Ectodermal cell (in vitro differentiated cells): ENCODE measurements at regions not wholly inside any gene's neighbourhood (a gene's known extent, or its start where the extent isn't known, plus 50 kb on each side); places are given as distances from the start of the nearest gene placed in this dataset.

Experiments
- H3K27ac ChIP-seq: 2 replicates; pipeline ENCODE4 v1.7.0; 2013; ENCODE audit warnings: mild to moderate bottlenecking, low read depth, low read length; ENCODE audit not compliant: insufficient read depth, poor library complexity, severe bottlenecking
- H3K27me3 ChIP-seq: 2 replicates; pipeline ENCODE4 v1.7.0; 2013; ENCODE audit warnings: mild to moderate bottlenecking, low read length; ENCODE audit not compliant: insufficient read depth, control insufficient read depth, poor library complexity, severe bottlenecking
- H3K36me3 ChIP-seq: one replicate; pipeline ENCODE4 v1.7.0; 2013; ENCODE audit warnings: low read length; ENCODE audit not compliant: control insufficient read depth, insufficient read depth
- H3K4me1 ChIP-seq: one replicate; pipeline ENCODE4 v1.7.0; 2013; ENCODE audit warnings: low read length; ENCODE audit not compliant: control insufficient read depth, insufficient read depth
- H3K4me3 ChIP-seq: 2 replicates; pipeline ENCODE4 v1.7.0; 2013; ENCODE audit warnings: low read depth, low read length, control low read depth; ENCODE audit not compliant: insufficient read depth
- H3K9me3 ChIP-seq: 2 replicates; pipeline ENCODE4 v1.7.0; 2013; ENCODE audit warnings: mild to moderate bottlenecking, low read length, moderate library complexity; ENCODE audit not compliant: control insufficient read depth
- WGBS, 2 experiments: methylation state at CpG; one replicate each; pipeline ENCODE4 v1.1.7; 2013; ENCODE audit warnings: missing lambda C conversion rate in 2 of 2; 5-methylcytosine and 5-hydroxymethylcytosine counted together

DNA sequence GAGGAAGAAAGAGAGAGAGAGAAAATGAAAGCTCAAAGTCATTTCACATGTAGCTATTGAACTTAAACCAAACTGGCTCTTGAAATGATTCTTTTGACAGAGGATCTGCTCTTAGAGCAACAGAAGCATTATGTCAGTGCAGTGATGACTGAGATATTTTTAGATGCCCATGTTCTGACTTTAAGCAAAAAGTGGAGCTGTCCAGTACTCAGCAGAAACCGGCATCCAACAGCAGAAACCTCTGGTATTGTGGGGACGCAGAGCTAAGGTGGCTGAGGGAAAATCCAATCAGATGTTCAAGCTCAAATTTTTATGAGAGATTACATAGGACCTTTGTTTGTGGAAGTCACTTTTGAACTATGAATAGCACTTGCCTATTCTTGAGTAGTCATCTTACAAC, 69.8 kb upstream of the ANKFN1 start:
- H3K9me3 ChIP-seq: no peaks in the 10 kb centered on the region
- no peak overlapping the region for H3K4me3 ChIP-seq
- H3K27me3 ChIP-seq: no peaks in the 10 kb centered on the region
- 88 to 95% methylated on average over 2 of the region's 2 CpGs for WGBS, 2 experiments
- no peaks in the 10 kb centered on the region for H3K4me1 ChIP-seq
- H3K36me3 ChIP-seq: no peaks in the 10 kb centered on the region
- H3K27ac ChIP-seq: no peak overlapping the region

DNA sequence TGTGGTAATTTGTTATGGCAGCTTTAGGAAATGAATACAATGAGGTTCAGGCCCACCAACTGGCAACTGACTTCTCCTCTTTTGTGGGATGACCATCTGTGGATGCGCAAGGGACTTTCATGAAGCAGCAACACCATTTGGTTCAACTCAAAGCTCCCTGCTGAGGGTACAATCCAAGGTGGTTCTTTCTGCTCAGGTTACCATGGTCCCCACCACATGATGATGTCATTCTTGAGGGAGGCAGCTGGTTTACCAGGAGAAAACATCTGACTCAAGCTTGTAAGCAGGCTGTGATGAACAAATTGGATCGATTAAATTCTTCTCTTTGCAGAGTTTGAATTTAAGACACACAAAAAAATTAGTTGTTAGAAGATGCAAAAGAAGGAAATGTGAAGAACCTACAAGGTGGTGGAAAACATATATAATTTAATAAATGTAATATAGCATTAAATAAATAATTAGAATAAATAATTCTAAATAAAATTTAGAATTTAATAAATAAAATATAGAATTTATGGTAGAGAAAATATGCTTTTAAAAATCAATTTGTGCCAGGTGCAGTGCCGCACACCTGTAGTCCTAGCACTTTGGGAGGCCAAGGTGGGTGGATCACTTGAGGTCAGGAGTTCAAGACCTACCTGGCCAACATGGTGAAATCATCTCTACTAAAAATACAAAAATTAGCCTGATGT, 67.6 kb upstream of the ANKFN1 start:
- Histone ChIP-seq H3K4me1 (no peaks in the 10 kb centered on the region), H3K4me3 (no peak overlapping the region), H3K27ac (no peak overlapping the region), H3K36me3 (no peaks in the 10 kb centered on the region), H3K27me3 (no peaks in the 10 kb centered on the region), H3K9me3 (no peaks in the 10 kb centered on the region)
- 92 to 95% methylated on average over 3 of the region's 3 CpGs for WGBS, 2 experiments

DNA sequence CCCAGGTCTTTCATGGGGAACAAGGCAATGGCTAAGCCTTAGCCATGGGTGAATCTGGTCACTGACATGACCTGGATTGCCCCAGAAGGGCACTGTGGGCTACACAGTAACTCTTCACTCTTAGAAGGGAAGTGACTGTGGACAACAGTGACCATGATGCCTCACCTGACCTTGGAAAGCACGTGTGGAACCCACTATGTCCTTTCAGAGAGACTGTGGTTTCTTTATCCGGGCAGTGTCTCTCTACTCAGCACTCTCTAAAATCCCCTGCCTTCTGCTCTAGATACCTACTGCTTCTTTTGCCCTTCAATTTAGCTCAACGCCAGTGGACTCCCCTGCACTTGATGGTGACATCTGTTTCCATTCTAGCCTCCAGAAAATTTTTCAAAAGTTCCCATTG, 66.1 kb upstream of the ANKFN1 start:
- no peaks in the 10 kb centered on the region for H3K4me1 ChIP-seq
- WGBS, 2 experiments: 75 to 84% methylated on average over 3 of the region's 3 CpGs
- no peak overlapping the region for H3K4me3 ChIP-seq
- no peaks in the 10 kb centered on the region for H3K9me3 ChIP-seq
- H3K27ac ChIP-seq: no peak overlapping the region
- H3K27me3 ChIP-seq: no peaks in the 10 kb centered on the region
- no peaks in the 10 kb centered on the region for H3K36me3 ChIP-seq

DNA sequence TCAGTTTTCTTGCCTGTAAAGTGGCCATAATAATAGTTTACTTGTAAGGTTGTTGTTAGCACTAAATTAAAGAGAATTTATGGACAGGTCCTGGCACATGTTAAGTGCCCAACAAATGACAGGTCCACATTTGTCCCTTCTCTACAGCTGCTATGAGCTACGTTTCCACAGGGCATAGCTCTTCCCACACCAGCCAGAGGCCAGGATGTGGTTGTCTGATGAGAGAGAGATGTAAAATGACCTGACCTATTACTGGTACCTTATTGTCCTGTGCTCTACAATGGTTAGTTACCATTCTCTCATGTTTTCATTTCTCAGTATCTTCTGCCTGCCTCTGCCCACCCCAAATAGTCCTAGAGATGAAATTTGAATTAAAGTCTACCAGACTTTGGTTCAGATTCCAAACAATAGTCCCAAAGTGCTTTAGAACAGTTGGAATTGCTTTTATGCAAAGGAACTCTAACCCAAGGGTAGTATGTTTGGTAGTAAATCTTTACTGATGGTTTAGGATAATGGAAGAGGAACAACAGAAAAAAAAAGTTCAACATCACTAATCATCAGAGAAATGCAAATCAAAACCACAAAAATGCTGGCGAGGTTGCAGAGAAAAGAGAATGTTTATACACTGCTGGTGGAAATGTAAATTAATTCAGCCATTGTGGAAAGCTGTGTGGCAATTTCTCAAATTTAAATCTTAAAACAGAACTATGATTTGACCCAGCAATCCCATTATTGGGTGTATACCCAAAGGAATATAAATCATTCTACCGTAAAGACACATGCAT, 57.1 kb upstream of the ANKFN1 start:
- H3K27me3 ChIP-seq: no peaks in the 10 kb centered on the region
- no peak overlapping the region for H3K27ac ChIP-seq
- WGBS, 2 experiments: 78 to 86% methylated on average over 2 of the region's 3 CpGs
- no peak overlapping the region for H3K4me3 ChIP-seq
- H3K4me1 ChIP-seq: no peaks in the 10 kb centered on the region
- no peaks in the 10 kb centered on the region for H3K36me3 ChIP-seq
- H3K9me3 ChIP-seq: no peaks in the 10 kb centered on the region

DNA sequence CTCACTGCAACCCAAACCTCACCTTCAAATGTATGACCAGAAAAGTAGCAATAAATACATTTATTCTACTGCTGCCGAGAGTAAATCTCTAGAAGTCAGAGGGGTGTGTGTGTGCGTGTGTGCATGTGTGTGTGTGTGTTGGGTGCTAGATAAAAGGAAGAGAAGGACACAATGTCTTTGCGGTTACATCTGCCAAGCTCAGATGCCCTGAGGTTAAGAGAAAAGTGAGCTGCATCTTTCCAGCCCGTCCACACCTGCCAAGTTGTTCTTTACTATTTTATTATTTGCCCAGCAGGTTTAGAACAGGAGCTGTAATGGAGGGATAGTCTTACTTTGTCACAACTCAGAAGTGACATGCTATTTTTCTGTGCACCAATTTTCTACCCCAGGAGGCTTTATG, 54.5 kb upstream of the ANKFN1 start:
- no peaks in the 10 kb centered on the region for H3K27me3 ChIP-seq
- no peaks in the 10 kb centered on the region for H3K36me3 ChIP-seq
- H3K27ac ChIP-seq: no peak overlapping the region
- H3K9me3 ChIP-seq: no peaks in the 10 kb centered on the region
- WGBS, 2 experiments: 87% methylated on average over 4 of the region's 4 CpGs
- no peak overlapping the region for H3K4me3 ChIP-seq
- H3K4me1 ChIP-seq: no peaks in the 10 kb centered on the region

DNA sequence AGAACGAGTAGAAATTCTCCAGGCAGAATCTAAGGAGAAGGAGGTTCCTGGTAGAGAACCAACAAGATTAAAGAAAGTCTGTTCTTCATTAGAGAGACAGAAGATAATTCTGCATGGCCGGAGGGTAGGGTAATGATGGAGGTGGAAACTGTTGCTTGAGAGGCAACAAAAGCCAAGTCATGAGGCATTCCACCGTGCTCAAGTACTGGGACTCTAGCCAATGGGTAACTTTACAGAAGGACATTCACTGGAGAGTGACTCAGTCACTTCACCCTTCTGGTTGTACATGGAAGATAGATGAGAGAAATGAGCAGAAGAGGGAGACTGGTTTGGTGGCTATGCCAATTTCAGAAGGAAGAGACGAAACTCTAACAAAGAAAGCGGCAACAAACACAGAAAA, 53.6 kb upstream of the ANKFN1 start:
- H3K9me3 ChIP-seq: no peaks in the 10 kb centered on the region
- H3K4me1 ChIP-seq: no peaks in the 10 kb centered on the region
- no peak overlapping the region for H3K4me3 ChIP-seq
- H3K27me3 ChIP-seq: no peaks in the 10 kb centered on the region
- 91 to 92% methylated on average over 5 of the region's 5 CpGs for WGBS, 2 experiments
- no peaks in the 10 kb centered on the region for H3K36me3 ChIP-seq
- H3K27ac ChIP-seq: no peak overlapping the region
